ENCODE measurements at regions not wholly inside any gene's neighbourhood (a gene's known extent, or its start where the extent isn't known, plus 50 kb on each side); places are given as distances from the start of the nearest gene placed in this dataset.

DNA sequence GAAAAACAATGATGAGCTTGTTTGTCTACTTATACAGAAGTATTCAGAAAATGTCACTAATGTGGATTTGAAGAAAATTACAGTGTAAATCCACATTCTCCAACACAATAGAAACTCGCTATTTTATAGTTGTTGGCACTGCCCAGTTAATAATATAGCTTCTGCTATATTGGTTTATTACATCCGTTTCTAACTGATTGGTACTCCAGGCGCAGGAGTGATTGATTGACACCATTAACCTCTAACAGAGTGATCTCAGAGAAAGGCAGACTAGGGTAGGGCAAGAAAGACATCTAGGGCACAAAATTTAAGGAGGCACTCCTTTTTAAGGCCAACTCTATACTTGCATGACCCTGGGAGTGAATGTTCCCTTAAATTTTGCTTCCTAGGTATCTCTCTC is 84.0 kb upstream of the MIER3 start:
- Histone ChIP-seq H4K20me1 (ENCODE audit: control insufficient read depth, extremely low read depth, insufficient read depth, low read length) (no peaks in the 10 kb centered on the region), H3K27me3 (ENCODE audit: control insufficient read depth, extremely low read depth, insufficient read depth, low read length) (no peaks in the 10 kb centered on the region), H3K4me2 (ENCODE audit: control insufficient read depth, extremely low read depth, insufficient read depth, low read depth, low read length) (no peak overlapping the region), H3K9ac (ENCODE audit: control insufficient read depth, extremely low read depth, insufficient read depth, low read length) (no peak overlapping the region), H2AFZ (ENCODE audit: control insufficient read depth, low read length) (no peak overlapping the region), H3K9me3 (ENCODE audit: control insufficient read depth, low read depth, low read length) (no peaks in the 10 kb centered on the region), H3K4me1 (ENCODE audit: control insufficient read depth, extremely low read depth, insufficient read depth, low read length) (peaks cover 7% of the 10 kb centered on the region), H3K36me3 (ENCODE audit: control insufficient read depth in 2 of 2, extremely low read depth in 1 of 2, insufficient read depth in 2 of 2, low read length in 2 of 2) (no peaks in the 10 kb centered on the region), H3K9me1 (ENCODE audit: control insufficient read depth, extremely low read depth, insufficient read depth, low read length) (no peaks in the 10 kb centered on the region), H3K4me3 (ENCODE audit: control insufficient read depth in 2 of 3, extremely low read depth in 1 of 3, insufficient read depth in 2 of 3, low read depth in 1 of 3, low read length in 3 of 3) (no peak overlapping the region), H3K27ac (ENCODE audit: control insufficient read depth, insufficient read depth, low read length) (no peak overlapping the region), H3K79me2 (ENCODE audit: control insufficient read depth, insufficient read depth, low read length) (no peaks in the 10 kb centered on the region)
- TF ChIP-seq, protein P1, sequence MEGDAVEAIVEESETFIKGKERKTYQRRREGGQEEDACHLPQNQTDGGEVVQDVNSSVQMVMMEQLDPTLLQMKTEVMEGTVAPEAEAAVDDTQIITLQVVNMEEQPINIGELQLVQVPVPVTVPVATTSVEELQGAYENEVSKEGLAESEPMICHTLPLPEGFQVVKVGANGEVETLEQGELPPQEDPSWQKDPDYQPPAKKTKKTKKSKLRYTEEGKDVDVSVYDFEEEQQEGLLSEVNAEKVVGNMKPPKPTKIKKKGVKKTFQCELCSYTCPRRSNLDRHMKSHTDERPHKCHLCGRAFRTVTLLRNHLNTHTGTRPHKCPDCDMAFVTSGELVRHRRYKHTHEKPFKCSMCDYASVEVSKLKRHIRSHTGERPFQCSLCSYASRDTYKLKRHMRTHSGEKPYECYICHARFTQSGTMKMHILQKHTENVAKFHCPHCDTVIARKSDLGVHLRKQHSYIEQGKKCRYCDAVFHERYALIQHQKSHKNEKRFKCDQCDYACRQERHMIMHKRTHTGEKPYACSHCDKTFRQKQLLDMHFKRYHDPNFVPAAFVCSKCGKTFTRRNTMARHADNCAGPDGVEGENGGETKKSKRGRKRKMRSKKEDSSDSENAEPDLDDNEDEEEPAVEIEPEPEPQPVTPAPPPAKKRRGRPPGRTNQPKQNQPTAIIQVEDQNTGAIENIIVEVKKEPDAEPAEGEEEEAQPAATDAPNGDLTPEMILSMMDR (optimal IDR thresholded peaks at IDR 0.05 in 1 of 3, IDR thresholded peaks at IDR 0.05 in 1 of 3, conservative IDR thresholded peaks at IDR 0.05 in 1 of 3; ENCODE audit: extremely low read depth in 1 of 3, insufficient read depth in 2 of 3, low read length in 3 of 3) = no peak
- no peak for TF ChIP-seq EZH2 (IDR thresholded peaks at IDR 0.05; ENCODE audit: low read length)
- dilution Hi-C loops (cut with MboI; ENCODE audit: extremely low pct_ligation_motif_present, low sequenced_read_pairs) = no loop called here
- FAIRE-seq (no peak), DNase-seq (ENCODE audit: low read depth, low spot score) (no peak)

DNA sequence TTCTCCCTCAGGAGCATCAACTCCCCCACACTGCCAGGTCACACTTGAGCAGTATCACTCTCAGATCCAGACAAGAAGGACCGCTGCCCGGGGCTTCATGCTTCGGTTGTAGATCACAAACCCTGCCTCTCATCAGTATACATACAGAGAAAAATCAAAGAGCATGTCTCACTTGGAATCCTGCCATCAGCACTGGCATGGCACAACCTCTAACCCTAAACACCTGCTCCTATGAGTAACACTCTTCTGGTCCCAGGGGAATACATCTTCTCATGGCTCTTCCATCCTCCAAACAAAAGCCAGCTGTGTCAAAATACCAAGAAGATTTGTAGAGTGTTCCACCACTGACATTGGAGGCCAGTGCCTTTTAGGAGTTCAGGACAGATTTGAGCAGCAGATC is 84.8 kb upstream of the MIER3 start:
- no peak for FAIRE-seq
- H3K9ac ChIP-seq (ENCODE audit: control insufficient read depth, extremely low read depth, insufficient read depth, low read length) = no peak overlapping the region
- H3K36me3 ChIP-seq (ENCODE audit: control insufficient read depth in 2 of 2, extremely low read depth in 1 of 2, insufficient read depth in 2 of 2, low read length in 2 of 2) = no peaks in the 10 kb centered on the region
- H3K27ac ChIP-seq (ENCODE audit: control insufficient read depth, insufficient read depth, low read length) = no peak overlapping the region
- H3K27me3 ChIP-seq (ENCODE audit: control insufficient read depth, extremely low read depth, insufficient read depth, low read length) = no peaks in the 10 kb centered on the region
- H3K9me3 ChIP-seq (ENCODE audit: control insufficient read depth, low read depth, low read length) = no peaks in the 10 kb centered on the region
- H3K9me1 ChIP-seq (ENCODE audit: control insufficient read depth, extremely low read depth, insufficient read depth, low read length) = no peaks in the 10 kb centered on the region
- DNase-seq (ENCODE audit: low read depth, low spot score) = no peak
- no peaks in the 10 kb centered on the region for H3K79me2 ChIP-seq (ENCODE audit: control insufficient read depth, insufficient read depth, low read length)
- no peak overlapping the region for H2AFZ ChIP-seq (ENCODE audit: control insufficient read depth, low read length)
- H3K4me1 ChIP-seq (ENCODE audit: control insufficient read depth, extremely low read depth, insufficient read depth, low read length) = peaks cover 7% of the 10 kb centered on the region
- no peak overlapping the region for H3K4me2 ChIP-seq (ENCODE audit: control insufficient read depth, extremely low read depth, insufficient read depth, low read depth, low read length)
- no peak overlapping the region for H3K4me3 ChIP-seq (ENCODE audit: control insufficient read depth in 2 of 3, extremely low read depth in 1 of 3, insufficient read depth in 2 of 3, low read depth in 1 of 3, low read length in 3 of 3)
- dilution Hi-C loops (cut with MboI; ENCODE audit: extremely low pct_ligation_motif_present, low sequenced_read_pairs) = no loop called here
- no peaks in the 10 kb centered on the region for H4K20me1 ChIP-seq (ENCODE audit: control insufficient read depth, extremely low read depth, insufficient read depth, low read length)
- TF ChIP-seq, protein P1 (optimal IDR thresholded peaks at IDR 0.05 in 1 of 3, IDR thresholded peaks at IDR 0.05 in 1 of 3, conservative IDR thresholded peaks at IDR 0.05 in 1 of 3; ENCODE audit: extremely low read depth in 1 of 3, insufficient read depth in 2 of 3, low read length in 3 of 3) = no peak
- no peak for TF ChIP-seq EZH2 (IDR thresholded peaks at IDR 0.05; ENCODE audit: low read length)
